DMS 273 (cell line): ENCODE measurements at regions not wholly inside any gene's neighbourhood (a gene's known extent, or its start where the extent isn't known, plus 50 kb on each side); places are given as distances from the start of the nearest gene placed in this dataset.
"Not testable (repeated sequence)": the region's sequence is repeated elsewhere in the genome, so short reads cannot be mapped to it uniquely, and the experiment has no call there.

ENCODE experiments used
- DNase-seq: peaks from one replicate; lab custom pipeline; 2025; ENCODE audit not compliant: unreplicated experiment; lab: John Stamatoyannopoulos, UW

DNA sequence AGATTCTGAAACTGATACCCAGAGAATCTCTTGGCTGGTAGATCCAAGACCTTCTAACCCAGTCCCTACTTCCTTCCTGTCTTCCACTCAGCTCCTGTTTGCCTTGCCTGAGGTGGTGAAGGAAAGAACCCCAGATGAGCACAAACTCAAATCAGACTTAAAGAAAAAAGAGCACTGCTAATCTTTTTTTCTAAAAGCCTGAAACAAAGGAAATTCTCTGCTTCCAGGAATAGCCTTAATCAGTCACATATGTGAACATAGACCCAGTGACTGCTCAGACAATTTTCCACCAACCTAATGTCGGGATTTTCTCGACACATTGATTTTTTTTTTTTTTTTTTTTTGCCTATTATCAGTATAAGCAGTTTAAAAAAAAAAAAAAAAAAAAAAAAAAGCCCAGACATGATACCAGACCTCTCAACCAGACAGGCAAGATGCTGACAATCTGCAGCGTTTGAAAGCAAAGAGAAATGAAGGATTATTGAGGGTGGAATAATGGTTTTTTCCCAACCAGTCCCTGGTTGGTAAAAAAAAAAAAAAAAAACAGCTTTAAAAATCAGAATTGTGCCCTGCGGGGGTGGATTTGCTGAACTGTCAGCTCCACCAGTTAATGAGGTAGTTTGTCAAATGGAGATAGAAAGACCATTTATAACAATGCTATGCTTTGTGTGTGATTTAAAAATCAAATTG, 256.8 kb upstream of the RARB start:
- no peak for DNase-seq

DNA sequence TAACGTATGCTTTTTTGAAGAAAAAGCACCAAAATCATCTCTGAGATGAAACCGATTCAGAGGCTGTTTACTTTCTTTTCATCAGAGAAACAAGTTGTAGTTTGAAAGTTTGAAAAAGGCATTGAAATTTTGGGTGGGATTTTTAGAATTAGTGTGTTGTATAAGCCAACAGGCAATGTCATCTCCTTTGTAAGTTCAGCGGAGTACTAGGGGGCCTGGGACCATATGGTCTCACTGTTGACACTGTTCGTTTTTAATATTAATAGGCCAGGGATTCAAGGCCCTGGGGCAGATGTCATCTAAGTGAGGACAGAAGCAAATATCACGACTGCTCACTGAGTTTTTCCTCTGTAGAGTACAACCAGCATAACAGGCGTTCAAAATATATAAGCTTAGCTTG, 256.2 kb upstream of the RARB start:
- DNase-seq: peak; percentile 3

DNA sequence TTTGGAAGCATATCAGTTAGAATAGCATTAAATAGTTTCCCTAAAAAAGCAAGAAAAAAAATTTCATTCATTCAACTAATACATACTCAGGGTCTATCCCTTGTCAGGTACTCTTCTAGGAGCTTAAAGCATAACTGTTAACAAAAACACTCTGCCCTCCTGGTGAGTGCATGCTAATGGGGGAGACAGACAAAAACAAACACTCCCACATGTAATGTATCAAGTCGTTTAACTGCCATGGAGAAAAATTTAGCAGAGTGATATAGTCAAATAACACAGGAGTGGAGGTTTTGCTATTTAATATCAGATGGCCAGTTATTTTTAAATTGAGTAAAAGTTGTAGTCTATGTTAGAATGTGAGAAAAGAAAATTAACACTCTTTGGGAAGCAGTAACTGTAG, 254.5 kb upstream of the RARB start:
- DNase-seq: no peak

DNA sequence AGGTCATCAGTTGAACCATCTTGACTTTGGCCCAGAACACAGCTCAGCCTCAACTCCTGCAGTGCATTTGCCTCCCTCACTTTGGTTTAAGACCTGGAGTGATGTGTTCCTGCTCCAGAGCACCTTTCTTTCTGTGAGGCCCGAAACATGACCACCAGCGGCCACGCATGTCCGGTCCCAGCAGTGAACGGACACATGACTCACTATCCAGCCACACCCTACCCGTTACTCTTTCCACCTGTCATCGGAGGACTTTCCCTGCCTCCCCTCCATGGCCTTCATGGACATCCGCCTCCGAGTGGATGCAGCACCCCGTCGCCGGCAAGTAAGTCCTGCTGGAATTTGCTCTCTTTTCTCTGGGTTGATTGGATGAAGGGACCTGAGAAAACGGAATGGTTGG, 253.8 kb upstream of the RARB start:
- DNase-seq: no peak

DNA sequence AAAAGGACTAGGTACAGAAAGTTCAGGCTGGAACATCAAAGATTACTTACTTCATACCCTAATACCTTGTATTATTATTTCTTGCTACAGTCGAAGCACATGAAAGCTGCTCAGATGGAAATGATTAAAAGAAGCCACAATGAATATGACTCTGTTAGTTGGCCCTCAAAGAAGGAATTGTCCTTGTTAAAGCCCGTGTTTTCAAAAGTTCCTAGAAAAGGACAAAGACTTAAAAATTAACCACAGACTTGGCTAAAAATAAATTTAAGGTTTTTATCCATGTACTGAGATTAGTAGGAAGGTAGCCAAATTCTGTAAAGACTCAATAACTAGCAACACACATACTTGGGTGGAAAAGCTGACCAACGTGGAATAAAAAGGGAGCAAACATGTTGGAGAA, 251.0 kb upstream of the RARB start:
- DNase-seq: no peak

DNA sequence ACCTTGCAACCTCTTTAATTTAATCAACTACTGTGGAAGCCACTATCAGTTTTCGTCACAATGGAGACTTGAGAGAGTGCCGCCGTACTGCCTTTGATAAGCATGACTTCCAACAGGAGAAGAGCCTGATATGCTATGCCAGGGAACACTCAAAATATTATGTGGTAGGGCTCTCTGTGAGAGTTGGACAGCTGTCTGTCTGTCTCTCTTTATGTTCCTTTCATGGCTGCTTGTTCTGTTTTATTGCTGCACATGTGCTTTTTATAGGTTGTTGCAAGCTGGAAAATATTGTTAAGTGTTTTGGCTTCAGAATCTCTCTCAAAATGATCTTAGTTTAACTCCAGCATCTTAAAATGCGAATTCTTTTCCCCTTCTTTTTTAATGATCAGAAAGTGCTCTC, 249.4 kb upstream of the RARB start:
- DNase-seq: no peak

DNA sequence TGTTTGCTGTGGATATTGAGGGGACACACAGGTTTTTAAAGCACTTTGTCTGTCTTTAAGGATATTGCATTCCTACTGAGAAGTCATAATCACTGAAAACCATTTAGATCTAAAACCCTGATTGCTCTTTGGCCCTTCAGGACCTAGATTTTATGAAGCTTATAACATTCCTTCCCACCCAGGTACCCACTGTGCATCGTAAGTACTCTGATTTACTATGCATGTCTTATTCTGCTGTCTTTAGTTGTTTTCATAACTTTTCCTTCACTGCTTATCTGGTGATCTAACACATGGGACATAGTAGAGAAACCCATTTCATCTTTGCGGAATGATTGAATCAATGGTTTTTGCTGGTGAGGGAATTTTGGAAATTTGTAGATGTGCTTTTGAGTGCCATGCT, 247.0 kb upstream of the RARB start:
- no peak for DNase-seq

DNA sequence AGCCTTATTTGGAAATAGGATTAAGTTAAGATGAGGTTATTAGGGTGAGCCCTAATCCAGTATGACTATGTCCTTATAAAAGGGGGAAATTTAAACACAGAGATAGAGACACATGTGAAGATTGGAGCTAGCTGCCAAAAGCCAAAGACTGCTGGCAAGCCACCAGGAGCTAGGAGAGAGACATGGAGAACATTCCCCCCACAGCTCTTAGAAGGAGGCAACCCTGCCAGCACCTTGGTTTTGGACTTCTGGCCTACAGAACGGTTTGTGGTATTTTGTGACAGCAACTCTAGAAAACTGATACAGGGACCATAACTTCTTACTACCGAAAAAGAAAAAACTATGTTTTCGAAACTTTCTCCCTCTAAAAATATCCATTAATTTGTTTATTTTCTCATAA, 245.3 kb upstream of the RARB start:
- DNase-seq: no peak

DNA sequence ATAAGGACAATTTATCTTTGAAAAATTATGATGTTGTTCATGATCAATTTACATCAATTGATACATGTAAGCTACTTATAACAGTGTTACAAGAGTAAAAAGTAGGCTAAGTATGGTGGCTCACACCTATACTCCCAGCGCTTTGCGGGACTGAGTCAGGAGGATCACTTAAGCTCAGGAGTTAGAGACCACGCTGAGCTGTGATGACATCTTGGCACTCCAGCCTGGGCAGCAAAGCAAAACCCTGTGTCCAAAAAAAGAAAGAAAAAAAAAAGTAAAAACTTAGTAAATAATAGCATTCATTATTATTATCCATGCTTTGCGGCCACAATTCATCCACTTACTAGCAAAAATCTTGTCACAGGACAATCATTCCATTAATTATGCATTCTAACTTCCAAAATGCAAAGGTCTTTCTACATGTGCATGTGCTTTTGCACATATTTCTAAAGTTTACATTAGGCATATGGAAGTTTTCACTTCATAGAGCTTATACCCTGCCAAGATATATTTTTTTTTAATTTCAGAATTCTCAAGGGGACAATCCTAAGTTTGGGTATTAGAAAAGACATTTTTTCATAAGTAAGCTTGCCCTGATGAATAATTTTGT, 243.3 kb upstream of the RARB start:
- DNase-seq: no peak

DNA sequence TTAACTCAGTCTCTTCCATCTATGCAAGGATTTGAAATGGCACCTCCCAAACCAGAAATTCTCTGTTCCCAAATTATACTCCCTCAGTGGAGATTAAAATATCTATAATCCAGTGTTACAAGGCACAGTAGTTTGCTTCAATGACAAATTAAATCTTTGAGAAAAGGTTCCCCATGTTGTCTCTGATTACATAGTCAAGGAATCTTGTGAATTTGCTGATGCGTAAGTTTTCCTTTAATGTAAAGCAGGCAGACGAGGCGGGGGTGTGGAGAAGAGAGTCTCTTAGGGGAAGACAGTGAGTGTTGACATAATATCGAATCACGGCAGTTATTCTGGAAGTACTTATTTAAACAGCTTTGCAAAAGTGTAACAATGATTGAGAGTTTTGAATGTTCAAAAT, 236.4 kb upstream of the RARB start:
- DNase-seq: no peak

DNA sequence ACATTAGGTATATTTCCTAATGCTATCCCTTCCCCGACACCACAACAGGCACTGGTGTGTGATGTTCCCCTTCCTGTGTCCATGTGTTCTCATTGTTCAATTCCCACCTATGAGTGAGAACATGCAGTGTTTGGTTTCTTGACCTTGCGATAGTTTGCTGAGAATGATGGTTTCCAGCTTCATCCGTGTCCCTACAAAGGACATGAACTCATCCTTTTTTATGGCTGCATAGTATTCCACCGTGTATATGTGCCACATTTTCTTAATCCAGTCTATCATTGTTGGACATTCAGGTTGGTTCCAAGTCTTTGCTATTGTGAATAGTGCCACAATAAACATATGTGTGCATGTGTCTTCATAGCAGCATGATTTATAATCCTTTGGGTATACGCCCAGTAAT, 228.5 kb upstream of the RARB start:
- not testable (repeated sequence) for DNase-seq

DNA sequence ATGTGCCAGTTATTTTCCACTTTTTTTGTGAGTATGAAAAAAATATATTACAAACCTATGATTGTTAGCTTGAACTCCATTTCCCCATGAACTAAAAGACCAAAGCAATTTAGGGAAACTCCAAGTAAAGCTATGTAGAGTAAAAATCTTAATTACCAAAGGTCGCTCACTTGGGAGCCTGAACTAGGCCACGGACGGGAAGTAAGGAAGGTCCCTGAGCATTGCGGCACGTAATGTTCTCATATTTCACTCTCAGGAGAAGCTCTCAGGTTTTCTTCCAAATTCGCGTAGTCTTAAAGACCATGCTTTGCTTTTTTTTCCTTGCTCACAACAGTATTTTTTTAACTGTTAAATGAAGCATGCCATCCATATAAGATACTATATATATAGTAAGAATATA, 215.3 kb upstream of the RARB start:
- no peak for DNase-seq

DNA sequence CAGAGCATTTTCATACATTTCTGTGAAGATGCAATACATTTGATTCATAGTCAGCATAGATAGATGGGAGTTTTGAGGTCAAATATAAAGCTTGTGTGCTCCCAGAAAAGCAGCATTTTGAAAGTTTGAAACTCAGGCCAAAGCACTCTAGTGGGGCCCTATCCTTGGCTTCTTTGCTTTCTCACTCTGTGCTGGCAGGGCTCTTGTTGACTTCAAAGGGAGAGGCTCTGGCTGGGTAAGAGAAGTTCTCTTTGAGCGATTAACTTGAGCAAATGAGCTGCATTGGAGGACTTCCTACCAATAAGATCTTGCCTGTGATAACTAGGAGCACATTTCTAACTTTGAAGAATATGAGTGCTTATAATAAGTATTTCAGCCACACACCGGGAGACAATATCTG, 214.0 kb upstream of the RARB start:
- no peak for DNase-seq

DNA sequence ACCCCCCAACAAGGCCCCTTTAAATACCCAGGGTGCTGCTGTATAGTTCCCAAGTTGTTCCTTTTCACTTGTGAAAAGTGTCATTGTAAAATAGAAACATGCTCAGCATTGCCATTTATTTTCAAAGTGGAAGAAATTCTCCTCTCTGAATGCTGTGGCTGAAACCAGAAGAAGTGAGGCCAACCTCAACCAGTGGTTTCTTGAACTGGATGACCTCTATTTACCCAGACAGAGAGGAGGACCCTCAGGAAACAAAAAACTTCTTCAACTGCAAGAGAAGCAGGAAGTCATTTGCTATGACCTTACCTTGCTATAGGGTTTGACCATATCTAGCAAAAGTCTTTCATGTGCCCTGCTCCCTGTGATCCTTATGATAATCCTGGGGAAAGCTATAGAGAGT, 209.7 kb upstream of the RARB start:
- no peak for DNase-seq

DNA sequence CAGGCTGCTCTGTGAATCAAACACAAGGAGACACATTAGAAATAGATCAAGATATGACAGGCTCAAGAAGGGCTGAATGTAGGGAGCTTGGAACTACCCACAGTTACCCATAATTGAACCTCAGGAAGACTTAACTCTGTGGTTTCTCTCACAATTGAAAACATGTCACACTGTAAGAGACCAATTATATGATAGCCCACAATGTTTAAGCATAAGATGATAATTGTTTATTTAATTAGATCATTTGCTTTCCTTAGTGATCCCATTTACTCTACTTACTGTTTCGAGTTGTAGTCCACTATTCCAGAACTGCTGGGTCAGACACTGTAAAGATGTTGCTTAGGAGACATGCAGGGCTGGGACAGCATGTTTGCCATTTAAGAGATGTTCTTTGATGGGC, 201.3 kb upstream of the RARB start:
- DNase-seq: no peak

DNA sequence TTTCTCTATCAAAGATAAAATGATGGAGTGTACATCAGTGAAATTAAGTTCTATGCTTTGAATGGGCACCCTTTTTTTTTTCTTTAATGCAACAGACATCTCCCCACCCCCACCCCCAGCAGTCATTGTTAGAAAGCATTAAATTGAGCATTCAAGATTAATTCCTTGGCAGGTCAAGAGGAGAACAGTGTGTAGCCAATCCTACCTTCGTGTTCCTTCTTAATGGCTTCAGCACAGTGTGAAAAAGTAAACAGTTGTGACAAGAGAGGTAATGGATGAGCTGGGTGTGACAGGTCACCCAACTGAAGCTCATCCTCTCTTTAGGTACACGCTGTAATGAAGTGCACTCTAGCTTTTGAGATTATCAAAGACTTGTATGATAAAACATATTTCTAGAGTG, 198.5 kb upstream of the RARB start:
- no peak for DNase-seq

DNA sequence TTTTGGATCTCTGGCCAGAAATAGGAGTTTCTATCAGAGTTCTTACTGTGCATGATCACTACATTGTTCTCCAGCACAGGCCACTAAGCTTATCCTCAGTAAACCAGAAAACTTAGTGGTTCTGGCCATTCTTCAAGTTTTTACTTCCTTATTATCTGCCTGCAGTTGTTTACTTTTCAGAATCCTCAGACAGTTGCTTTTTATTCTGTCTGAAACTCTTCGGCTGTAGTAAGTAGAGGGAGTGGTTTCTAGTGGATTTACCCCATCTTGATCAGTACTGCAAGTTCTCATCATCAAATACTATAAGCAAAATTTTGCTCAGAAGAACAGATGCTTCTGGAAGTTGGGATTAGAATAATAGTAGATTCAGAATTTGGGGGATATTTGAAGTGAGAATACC, 193.0 kb upstream of the RARB start:
- DNase-seq: no peak

DNA sequence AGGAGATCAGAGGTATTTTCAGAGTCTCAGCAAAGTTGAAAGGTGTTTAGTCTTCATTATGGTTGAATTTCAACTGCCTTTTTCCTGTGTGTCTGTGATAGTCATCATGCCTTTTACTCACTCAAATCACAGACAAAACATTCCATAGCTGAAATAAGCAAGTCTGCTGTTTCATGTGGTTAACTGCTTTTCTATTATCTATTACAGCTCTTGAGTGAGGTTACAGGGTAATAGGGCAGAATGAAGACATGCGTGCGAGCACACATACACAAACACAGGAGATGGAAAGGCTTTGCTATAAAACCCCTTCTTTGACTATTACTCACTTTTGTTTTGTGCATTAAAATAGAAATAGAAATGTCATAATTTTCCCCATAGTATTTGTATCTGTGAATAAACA, 192.6 kb upstream of the RARB start:
- DNase-seq: no peak

DNA sequence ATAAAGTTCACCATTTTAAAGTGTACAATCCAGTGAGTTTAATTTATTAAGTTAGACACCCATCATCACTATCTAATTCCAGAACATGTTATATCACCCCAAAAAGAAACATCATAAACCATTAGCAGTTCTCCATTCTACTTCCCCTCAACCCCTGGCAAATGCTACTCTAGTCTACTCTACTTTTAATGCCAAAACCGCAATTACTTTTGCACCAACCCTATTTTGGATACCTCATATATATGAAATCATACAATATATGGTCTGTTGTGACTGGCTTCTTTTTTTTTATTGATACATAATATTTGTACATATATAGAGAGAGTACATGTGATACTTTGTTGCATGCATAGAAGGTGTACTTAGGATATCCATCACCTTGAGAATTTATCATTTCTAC, 190.5 kb upstream of the RARB start:
- no peak for DNase-seq

DNA sequence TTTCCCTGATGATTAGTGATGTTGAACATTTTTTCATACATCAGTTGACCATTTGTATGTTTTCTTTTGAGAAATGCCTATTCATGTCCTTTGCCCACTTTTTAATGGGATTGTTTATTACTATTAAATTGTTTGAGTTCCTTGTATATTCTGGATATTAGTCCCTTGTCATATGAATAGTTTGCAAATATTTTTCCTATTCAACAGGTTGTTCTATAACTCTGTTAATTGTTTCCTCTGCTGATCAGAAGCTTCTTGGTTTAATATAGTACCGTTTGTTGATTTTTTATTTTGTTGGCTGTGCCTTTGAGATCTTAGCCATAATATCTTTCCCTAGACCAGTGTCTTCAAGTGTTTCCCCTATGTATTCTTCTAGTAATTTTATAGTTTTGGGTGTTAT, 189.0 kb upstream of the RARB start:
- DNase-seq: no peak

DNA sequence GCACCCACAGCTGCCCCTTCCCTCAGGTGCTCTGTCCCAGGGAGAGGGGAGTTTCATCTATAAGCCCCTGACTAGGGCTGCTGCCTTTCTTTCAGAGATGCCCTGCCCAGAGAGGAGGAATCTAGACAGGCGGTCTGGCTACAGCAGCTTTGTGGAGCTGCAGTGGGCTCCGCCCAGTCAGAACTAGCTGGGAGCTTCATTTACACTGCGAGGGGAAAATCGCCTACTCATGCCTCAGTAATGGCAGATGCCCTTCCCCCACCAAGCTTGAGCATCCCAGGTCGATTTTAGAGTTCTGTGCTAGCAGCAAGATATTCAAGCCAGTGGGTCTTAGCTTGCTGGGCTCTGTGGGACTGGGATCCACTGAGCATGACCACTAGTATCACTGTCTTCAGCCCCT, 181.2 kb upstream of the RARB start:
- DNase-seq: no peak

DNA sequence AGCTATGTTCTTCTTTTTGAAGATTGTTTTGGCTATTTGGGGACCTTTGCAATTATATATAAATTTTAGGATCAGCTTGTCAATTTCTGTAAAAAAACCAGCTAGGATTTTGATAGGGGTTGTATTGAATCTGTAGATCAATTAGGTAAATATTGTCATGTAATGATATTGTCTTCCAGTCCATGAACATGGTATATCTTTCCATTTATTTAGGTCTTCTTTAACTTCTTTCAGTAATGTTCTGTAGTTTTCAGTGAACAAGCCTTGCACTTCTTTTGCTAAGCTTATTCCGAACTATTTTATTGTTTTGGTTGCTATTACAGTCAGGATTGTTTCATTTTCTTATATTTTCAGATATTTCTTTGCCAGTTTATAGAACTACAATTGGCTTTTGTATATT, 175.8 kb upstream of the RARB start:
- DNase-seq: no peak

DNA sequence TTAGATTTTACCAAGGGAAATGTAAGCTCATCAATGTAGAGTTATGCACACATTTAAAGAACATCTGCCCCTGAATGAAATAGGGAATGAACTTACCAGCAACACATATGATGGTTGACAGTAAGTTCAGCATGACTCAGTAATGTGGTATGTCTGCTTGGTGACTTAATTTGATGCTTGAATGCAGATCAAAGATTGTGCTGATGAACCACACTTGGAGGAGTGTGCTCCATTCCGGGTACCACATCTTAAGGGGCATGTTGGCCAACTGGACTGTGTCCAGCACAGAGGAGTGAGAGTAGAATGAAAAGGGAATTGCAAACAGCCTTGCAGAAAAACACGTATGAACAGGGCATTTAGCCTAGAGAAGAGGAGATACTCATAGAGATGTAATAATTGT, 171.0 kb upstream of the RARB start:
- DNase-seq: no peak
